Cardiac fibroblast (primary cell): ENCODE measurements at regions not wholly inside any gene's neighbourhood (a gene's known extent, or its start where the extent isn't known, plus 50 kb on each side); places are given as distances from the start of the nearest gene placed in this dataset.
A peak's percentile ranks its signal among the peaks of the same experiment; 100 is the strongest.
"Not testable (repeated sequence)": the region's sequence is repeated elsewhere in the genome, so short reads cannot be mapped to it uniquely, and the experiment has no call there.

Source experiments
- DNase-seq, 2 donors: peaks; one replicate each; pipeline versions ENCODE4 v3.0.0 to v3.0.0-alpha.2; 2010; ENCODE audit warnings: low read depth in 2 of 2
- H3K4me3 ChIP-seq, 2 donors: replicated peaks in 1 of 2; 1 replicate in 1 of 2; 2 replicates in 1 of 2; pipeline ENCODE4 v1.5.1; 2011; ENCODE audit warnings: low read depth in 2 of 2, low read length in 2 of 2, mild to moderate bottlenecking in 2 of 2, moderate library complexity in 1 of 2
- CTCF ChIP-seq: IDR thresholded peaks from one replicate; pipeline ENCODE4 v1.5.1; 2011; ENCODE audit warnings: low read depth, mild to moderate bottlenecking, low read length, inconsistent platforms

GRCh38 chr1:219863816-219864215 lies 64.5 kb downstream of the SLC30A10 start:
- DNase-seq, result not testable (repeated sequence)

GRCh38 chr1:219862366-219862765 lies 66.0 kb downstream of the SLC30A10 start:
- no peak for TF ChIP-seq CTCF
- H3K4me3 ChIP-seq, result no peak overlapping the region
- no peak for DNase-seq

More at GRCh38 chr1:219863816-219864215, 64.5 kb downstream of the SLC30A10 start:
- H3K4me3 ChIP-seq, result not testable (repeated sequence)

- no peak for DNase-seq
Measured at GRCh38 chr1:219858980-219859379, 69.4 kb downstream of the SLC30A10 start.

GRCh38 chr1:219847215-219847855 lies 81.0 kb downstream of the SLC30A10 start:
- DNase-seq, result peak in 1 of 2 donors; percentile 2
- TF ChIP-seq CTCF, result no peak
- no peak overlapping the region for H3K4me3 ChIP-seq

More at GRCh38 chr1:219858980-219859379, 69.4 kb downstream of the SLC30A10 start:
- no peak for TF ChIP-seq CTCF
- no peak overlapping the region for H3K4me3 ChIP-seq

- not testable (repeated sequence) for DNase-seq, H3K4me3 ChIP-seq
Measured at GRCh38 chr1:219839595-219839994, 88.8 kb downstream of the SLC30A10 start.

- no peak for DNase-seq
- no peak overlapping the region for H3K4me3 ChIP-seq
- no peak for TF ChIP-seq CTCF
Measured at GRCh38 chr1:219837994-219838294, 90.4 kb downstream of the SLC30A10 start.

- H3K4me3 ChIP-seq, result no peak overlapping the region
- TF ChIP-seq CTCF, result peak; percentile 51
- DNase-seq, result peak; percentile 67 to 69
Measured at GRCh38 chr1:219837274-219837993, 90.9 kb downstream of the SLC30A10 start.
